ENCODE measurements at regions not wholly inside any gene's neighbourhood (a gene's known extent, or its start where the extent isn't known, plus 50 kb on each side); places are given as distances from the start of the nearest gene placed in this dataset.
"Not testable (repeated sequence)": the region's sequence is repeated elsewhere in the genome, so short reads cannot be mapped to it uniquely, and the experiment has no call there.

DNA sequence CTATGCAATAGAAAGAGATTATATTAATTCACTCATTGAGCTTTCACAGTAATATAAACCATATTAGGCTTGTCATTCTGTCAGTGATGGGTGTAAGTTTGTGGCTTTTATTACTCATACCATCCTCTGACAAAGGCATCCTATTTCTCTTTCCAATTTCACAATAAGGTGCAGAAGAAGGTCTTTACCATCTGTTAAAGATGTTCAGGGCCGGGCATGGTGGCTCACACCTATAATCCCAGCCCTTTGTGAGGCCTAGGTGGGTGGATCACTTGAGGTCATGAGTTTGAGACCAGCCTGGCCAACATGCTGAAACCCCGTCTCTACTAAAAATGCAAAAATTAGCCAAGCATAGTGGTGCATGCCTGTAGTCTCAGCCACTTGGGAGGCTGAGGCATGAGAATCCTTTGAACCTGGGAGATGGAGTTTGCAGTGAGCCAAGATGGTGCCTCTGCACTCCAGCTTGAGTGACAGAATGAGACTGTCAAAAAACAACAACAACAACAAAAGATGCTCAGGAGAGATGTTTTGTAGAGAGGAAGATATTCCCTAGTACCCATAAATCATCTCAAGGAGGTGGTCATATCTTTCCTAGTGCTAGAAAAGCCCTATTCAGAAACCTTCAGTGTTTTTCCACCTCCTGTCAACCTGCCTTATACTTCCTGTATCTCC lies 56.0 kb downstream of the PPIAL4G start:
- TF ChIP-seq EZH2phosphoT487, EZH2 (IDR thresholded peaks at IDR 0.05): not testable (repeated sequence)

Measured in neural progenitor cell (in vitro differentiated cells).